OCI-LY7 (cell line): ENCODE measurements at regions not wholly inside any gene's neighbourhood (a gene's known extent, or its start where the extent isn't known, plus 50 kb on each side); places are given as distances from the start of the nearest gene placed in this dataset.

Experiments used
- BruUV-seq: library from RNA; stranded (reverse); fragments of 400-500 nt; replicated peaks from 2 replicates; lab custom pipeline; 2021; lab: Mats Ljungman, UMichigan
- CTCF ChIA-PET: fragments of 300-600 bp; sonication (Branson Sonifier 250); formaldehyde crosslinking; loops from one replicate; lab custom pipeline; 2022; ENCODE audit warnings: antibody characterized with exemption; ENCODE audit not compliant: unreplicated experiment; lab: Charles Lee
- POLR2A ChIA-PET: fragments of 300-600 bp; sonication (Branson Sonifier 250); formaldehyde crosslinking; loops from one replicate; lab custom pipeline; 2022; ENCODE audit warnings: antibody characterized with exemption; lab: Charles Lee
- DNase-seq: peaks from one replicate; pipeline ENCODE4 v3.0.0-alpha.2; 2015; ENCODE audit warnings: low spot score
- H2AFZ ChIP-seq: fragments of 200-600 bp; sonication (generic), shearing (Covaris generic); 2 replicates; pipeline ENCODE4 v1.6.1; 2014; ENCODE audit warnings: mild to moderate bottlenecking, antibody characterized with exemption, low read length, moderate library complexity
- H3K27ac ChIP-seq: fragments of 200-600 bp; sonication (generic); 2 replicates; pipeline ENCODE4 v1.5.1; 2014; ENCODE audit warnings: mixed run types, low read depth, mild to moderate bottlenecking, moderate library complexity, low read length, inconsistent platforms; ENCODE audit not compliant: poor library complexity, severe bottlenecking
- H3K36me3 ChIP-seq: fragments of 200-600 bp; sonication (generic); 2 replicates; pipeline ENCODE4 v1.6.1; 2014; ENCODE audit warnings: mild to moderate bottlenecking, antibody characterized with exemption, low read length, moderate library complexity, mixed read lengths; ENCODE audit not compliant: insufficient read depth
- H3K4me1 ChIP-seq: fragments of 200-600 bp; sonication (generic); 2 replicates; pipeline ENCODE4 v1.5.1; 2014; ENCODE audit warnings: mild to moderate bottlenecking, low read length; ENCODE audit not compliant: insufficient read depth, poor library complexity, severe bottlenecking
- H3K4me2 ChIP-seq: fragments of 200-600 bp; sonication (generic); 2 replicates; pipeline ENCODE4 v1.6.1; 2014; ENCODE audit warnings: mild to moderate bottlenecking, low read length
- H3K4me3 ChIP-seq: fragments of 200-600 bp; sonication (generic); 2 replicates; pipeline ENCODE4 v1.5.1; 2014; ENCODE audit warnings: mild to moderate bottlenecking, low read depth, low read length; ENCODE audit not compliant: poor library complexity, severe bottlenecking
- H3K79me2 ChIP-seq: fragments of 200-600 bp; sonication (generic); 2 replicates; pipeline ENCODE4 v1.6.1; 2016; ENCODE audit warnings: low read depth, mild to moderate bottlenecking, low read length, moderate library complexity, mixed read lengths; ENCODE audit not compliant: insufficient read depth
- H3K9me2 ChIP-seq: fragments of 200-600 bp; sonication (generic); 2 replicates; pipeline ENCODE4 v1.6.1; 2016; ENCODE audit warnings: mild to moderate bottlenecking, low read length, mixed read lengths; ENCODE audit not compliant: insufficient read depth
- H3K9me3 ChIP-seq: fragments of 200-600 bp; sonication (generic); 2 replicates; pipeline ENCODE4 v1.6.1; 2014; ENCODE audit warnings: mild to moderate bottlenecking, mixed run types, low read length, mixed read lengths
- H4K20me1 ChIP-seq: fragments of 200-600 bp; sonication (generic); 2 replicates; pipeline ENCODE4 v1.6.1; 2014; ENCODE audit warnings: mild to moderate bottlenecking, antibody characterized with exemption, low read length, moderate library complexity, mixed read lengths; ENCODE audit not compliant: insufficient read depth
- EZH2phosphoT487 ChIP-seq: fragments of 200-600 bp; sonication (generic); IDR thresholded peaks from 2 replicates; pipeline ENCODE4 v1.6.1; 2018; ENCODE audit warnings: low read depth, borderline replicate concordance, mild to moderate bottlenecking, mixed run types, antibody characterized with exemption, low read length, moderate library complexity, mixed read lengths
- intact Hi-C: fragments of 100-400 bp; cut with micrococcal nuclease; formaldehyde crosslinking; loops from one replicate; pipeline ENCODE4 v1.10.0; 2022; ENCODE audit not compliant: unreplicated experiment
- TF ChIP-seq, protein P1 (sequence below): fragments of 200-600 bp; sonication (generic); conservative IDR thresholded peaks from 2 replicates; pipeline ENCODE4 v1.5.1; 2014; ENCODE audit warnings: mild to moderate bottlenecking, antibody characterized with exemption, low read length, moderate library complexity, mixed read lengths

DNA sequence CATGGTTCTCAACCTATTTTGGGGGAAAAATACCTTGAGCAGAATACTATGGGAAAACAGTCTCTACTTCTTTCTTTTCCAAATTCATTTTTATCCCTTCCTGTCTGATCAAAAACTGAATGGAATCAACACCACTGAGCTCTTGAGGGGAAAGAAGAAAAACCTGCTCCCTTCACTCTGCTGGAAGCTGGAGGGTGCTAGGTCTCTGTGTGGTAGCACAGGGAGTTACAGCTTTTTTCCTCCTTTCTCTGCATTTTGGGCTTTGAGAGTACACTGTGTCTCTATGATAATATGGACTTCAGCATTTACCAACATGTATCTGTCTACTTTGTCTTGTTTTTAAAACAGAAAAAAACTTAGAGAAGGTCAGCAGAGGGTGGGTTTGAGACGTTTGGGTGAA is 417.2 kb upstream of the SYT1 start:
- no peaks in the 10 kb centered on the region for H3K79me2 ChIP-seq
- BruUV-seq, result no TSS peak
- intact Hi-C loops, result no loop called here
- H3K9me2 ChIP-seq, result no peaks in the 10 kb centered on the region
- no peak overlapping the region for H3K27ac ChIP-seq
- no peaks in the 10 kb centered on the region for H3K36me3 ChIP-seq
- ChIA-PET POLR2A (interaction anchor here (0.7 to 2.1 kb wide), 2 partner anchors 9 to 116 kb away, joined by 3 to 10 read pairs; no protein-coding TSS in a partner anchor), CTCF (no interaction called here)
- H3K4me3 ChIP-seq, result no peak overlapping the region
- H3K9me3 ChIP-seq, result no peaks in the 10 kb centered on the region
- H2AFZ ChIP-seq, result peak overlapping the region; percentile 22
- no peaks in the 10 kb centered on the region for H4K20me1 ChIP-seq
- no peak overlapping the region for H3K4me2 ChIP-seq
- DNase-seq, result no peak
- TF ChIP-seq, protein P1, sequence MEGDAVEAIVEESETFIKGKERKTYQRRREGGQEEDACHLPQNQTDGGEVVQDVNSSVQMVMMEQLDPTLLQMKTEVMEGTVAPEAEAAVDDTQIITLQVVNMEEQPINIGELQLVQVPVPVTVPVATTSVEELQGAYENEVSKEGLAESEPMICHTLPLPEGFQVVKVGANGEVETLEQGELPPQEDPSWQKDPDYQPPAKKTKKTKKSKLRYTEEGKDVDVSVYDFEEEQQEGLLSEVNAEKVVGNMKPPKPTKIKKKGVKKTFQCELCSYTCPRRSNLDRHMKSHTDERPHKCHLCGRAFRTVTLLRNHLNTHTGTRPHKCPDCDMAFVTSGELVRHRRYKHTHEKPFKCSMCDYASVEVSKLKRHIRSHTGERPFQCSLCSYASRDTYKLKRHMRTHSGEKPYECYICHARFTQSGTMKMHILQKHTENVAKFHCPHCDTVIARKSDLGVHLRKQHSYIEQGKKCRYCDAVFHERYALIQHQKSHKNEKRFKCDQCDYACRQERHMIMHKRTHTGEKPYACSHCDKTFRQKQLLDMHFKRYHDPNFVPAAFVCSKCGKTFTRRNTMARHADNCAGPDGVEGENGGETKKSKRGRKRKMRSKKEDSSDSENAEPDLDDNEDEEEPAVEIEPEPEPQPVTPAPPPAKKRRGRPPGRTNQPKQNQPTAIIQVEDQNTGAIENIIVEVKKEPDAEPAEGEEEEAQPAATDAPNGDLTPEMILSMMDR, result no peak
- TF ChIP-seq EZH2phosphoT487, result no peak
- peaks cover 12% of the 10 kb centered on the region for H3K4me1 ChIP-seq

DNA sequence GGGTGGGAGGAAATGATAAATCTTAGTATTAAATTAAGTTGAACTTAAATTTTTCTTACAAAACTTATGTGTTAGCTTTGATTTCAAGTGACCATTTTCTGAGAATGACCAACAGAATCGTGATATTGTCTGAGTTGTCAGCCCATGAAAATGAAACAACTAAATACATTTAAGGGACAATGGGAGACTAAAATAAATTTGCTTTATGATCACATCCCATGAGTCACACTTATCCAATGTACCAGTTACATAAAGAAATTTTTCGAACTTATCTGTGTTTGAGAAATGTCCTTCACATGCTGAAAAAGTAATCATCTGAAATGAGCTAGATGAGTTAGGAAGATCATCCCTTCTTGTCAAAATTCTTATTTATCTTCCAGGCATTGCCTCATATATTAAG is 415.9 kb upstream of the SYT1 start:
- Histone ChIP-seq H3K9me2 (no peaks in the 10 kb centered on the region), H3K36me3 (no peaks in the 10 kb centered on the region), H4K20me1 (no peaks in the 10 kb centered on the region), H3K9me3 (no peaks in the 10 kb centered on the region), H3K79me2 (no peaks in the 10 kb centered on the region), H2AFZ (peak overlapping the region; percentile 4; the same call in 1 of the 2 replicates), H3K4me3 (no peak overlapping the region), H3K4me2 (no peak overlapping the region), H3K27ac (no peak overlapping the region), H3K4me1 (peaks cover 12% of the 10 kb centered on the region)
- CTCF ChIA-PET, result no interaction called here
- no TSS peak for BruUV-seq
- intact Hi-C loops, result no loop called here
- POLR2A ChIA-PET, result interaction anchor here (1.1 to 2.1 kb wide), 2 partner anchors 8 to 28 kb away, joined by 3 to 10 read pairs; no protein-coding TSS in a partner anchor
- DNase-seq, result no peak
- TF ChIP-seq, protein P1, result no peak
- TF ChIP-seq EZH2phosphoT487, result no peak

DNA sequence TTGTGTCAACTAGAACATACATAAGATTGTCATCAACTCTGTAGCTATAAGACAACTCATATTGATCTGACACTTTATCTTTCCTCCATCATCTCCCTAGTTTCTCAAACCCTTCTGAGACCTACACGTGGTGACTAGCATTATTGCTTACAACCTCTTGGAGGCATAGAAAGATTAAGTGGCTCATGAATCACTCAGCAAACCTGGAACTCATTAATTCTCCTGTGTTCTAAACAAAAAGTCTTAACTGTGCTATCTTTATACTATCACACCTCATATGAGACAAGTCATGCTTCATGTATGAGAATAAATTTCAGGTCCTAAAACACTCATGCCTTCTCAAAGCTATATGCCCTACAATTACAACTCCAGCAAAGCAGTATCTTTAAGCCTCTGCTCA is 408.6 kb upstream of the SYT1 start:
- Histone ChIP-seq H3K79me2 (no peaks in the 10 kb centered on the region), H4K20me1 (no peaks in the 10 kb centered on the region), H3K4me1 (peaks cover 19% of the 10 kb centered on the region), H2AFZ (peak overlapping the region; percentile 21; the same call in 1 of the 2 replicates), H3K9me2 (no peaks in the 10 kb centered on the region), H3K27ac (no peak overlapping the region), H3K4me2 (no peak overlapping the region), H3K4me3 (no peak overlapping the region), H3K9me3 (no peaks in the 10 kb centered on the region), H3K36me3 (no peaks in the 10 kb centered on the region)
- no TSS peak for BruUV-seq
- no peak for TF ChIP-seq EZH2phosphoT487
- TF ChIP-seq, protein P1, result no peak
- ChIA-PET POLR2A (interaction anchor here (0.7 to 2.4 kb wide), 3 partner anchors 8 to 579 kb away, joined by 3 to 10 read pairs (median 3); no protein-coding TSS in a partner anchor), CTCF (no interaction called here)
- intact Hi-C loops, result no loop called here
- no peak for DNase-seq
